ENCODE measurements at regions not wholly inside any gene's neighbourhood (a gene's known extent, or its start where the extent isn't known, plus 50 kb on each side); places are given as distances from the start of the nearest gene placed in this dataset.

GRCh38 chr9:81456431-81457006, 232.8 kb downstream of the TLE1 start:
- TF ChIP-seq CTCF (IDR thresholded peaks at IDR 0.05; ENCODE audit: low read depth, low read length, missing control alignments) = no peak
- DNase-seq (ENCODE audit: low read depth) = no peak
- no peak overlapping the region for H3K4me3 ChIP-seq (ENCODE audit: low read depth, low read length)

- no peak for DNase-seq (ENCODE audit: low read depth)
- TF ChIP-seq CTCF (IDR thresholded peaks at IDR 0.05; ENCODE audit: low read depth, low read length, missing control alignments) = no peak
These were observed 233.7 kb downstream of the TLE1 start for GRCh38 chr9:81455462-81456219.

GRCh38 chr9:81445331-81445921, 243.9 kb downstream of the TLE1 start:
- no peak for TF ChIP-seq CTCF (IDR thresholded peaks at IDR 0.05; ENCODE audit: low read depth, low read length, missing control alignments)
- no peak for DNase-seq (ENCODE audit: low read depth)
- H3K4me3 ChIP-seq (ENCODE audit: low read depth, low read length) = no peak overlapping the region

More at GRCh38 chr9:81455462-81456219, 233.7 kb downstream of the TLE1 start:
- H3K4me3 ChIP-seq (ENCODE audit: low read depth, low read length) = no peak overlapping the region

- no peak for TF ChIP-seq CTCF (IDR thresholded peaks at IDR 0.05; ENCODE audit: low read depth, low read length, missing control alignments)
- no peak overlapping the region for H3K4me3 ChIP-seq (ENCODE audit: low read depth, low read length)
- DNase-seq (ENCODE audit: low read depth) = no peak
These were observed 257.7 kb downstream of the TLE1 start for GRCh38 chr9:81431641-81432040.

- DNase-seq (ENCODE audit: low read depth) = no peak
These were observed 258.6 kb downstream of the TLE1 start for GRCh38 chr9:81430727-81431126.

GRCh38 chr9:81427870-81428269, 261.5 kb downstream of the TLE1 start:
- DNase-seq (ENCODE audit: low read depth) = no peak
- no peak for TF ChIP-seq CTCF (IDR thresholded peaks at IDR 0.05; ENCODE audit: low read depth, low read length, missing control alignments)
- no peak overlapping the region for H3K4me3 ChIP-seq (ENCODE audit: low read depth, low read length)

More at GRCh38 chr9:81430727-81431126, 258.6 kb downstream of the TLE1 start:
- no peak for TF ChIP-seq CTCF (IDR thresholded peaks at IDR 0.05; ENCODE audit: low read depth, low read length, missing control alignments)
- no peak overlapping the region for H3K4me3 ChIP-seq (ENCODE audit: low read depth, low read length)
